ENCODE measurements at regions not wholly inside any gene's neighbourhood (a gene's known extent, or its start where the extent isn't known, plus 50 kb on each side); places are given as distances from the start of the nearest gene placed in this dataset.

DNA sequence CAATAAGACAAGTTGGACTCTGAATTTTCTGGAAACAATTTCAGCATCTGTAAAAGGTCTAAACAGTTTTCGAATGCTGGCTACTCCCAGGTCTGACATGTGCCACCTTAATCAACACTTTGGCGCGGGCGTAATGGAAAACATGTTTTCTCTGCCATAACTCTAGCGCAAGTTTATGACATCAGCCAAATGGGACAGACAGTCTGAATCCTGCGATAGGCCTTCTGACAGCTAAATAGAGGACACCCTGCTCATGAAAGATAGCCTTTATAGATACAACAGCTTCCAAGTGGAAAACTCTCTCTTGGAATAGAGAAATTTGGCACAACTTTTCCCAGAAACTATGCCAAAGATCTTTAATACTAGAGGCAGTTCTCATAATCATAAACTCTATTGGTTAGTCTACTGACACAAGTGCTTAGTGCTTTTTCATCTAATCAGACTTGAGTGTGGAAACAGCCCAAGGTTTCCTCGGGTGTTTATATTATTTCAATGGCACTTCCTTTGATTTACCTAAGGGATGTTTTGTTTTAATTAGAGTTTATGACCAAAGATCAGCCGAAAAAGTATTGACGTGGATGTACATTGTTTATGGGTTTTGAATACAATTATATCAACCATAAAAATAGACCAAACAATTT lies 120.1 kb upstream of the DPH6 start:
- no peaks in the 10 kb centered on the region for H3K9me2 ChIP-seq (replicated peaks; ENCODE audit: control insufficient read depth, low read length)
- TF ChIP-seq, protein P1, sequence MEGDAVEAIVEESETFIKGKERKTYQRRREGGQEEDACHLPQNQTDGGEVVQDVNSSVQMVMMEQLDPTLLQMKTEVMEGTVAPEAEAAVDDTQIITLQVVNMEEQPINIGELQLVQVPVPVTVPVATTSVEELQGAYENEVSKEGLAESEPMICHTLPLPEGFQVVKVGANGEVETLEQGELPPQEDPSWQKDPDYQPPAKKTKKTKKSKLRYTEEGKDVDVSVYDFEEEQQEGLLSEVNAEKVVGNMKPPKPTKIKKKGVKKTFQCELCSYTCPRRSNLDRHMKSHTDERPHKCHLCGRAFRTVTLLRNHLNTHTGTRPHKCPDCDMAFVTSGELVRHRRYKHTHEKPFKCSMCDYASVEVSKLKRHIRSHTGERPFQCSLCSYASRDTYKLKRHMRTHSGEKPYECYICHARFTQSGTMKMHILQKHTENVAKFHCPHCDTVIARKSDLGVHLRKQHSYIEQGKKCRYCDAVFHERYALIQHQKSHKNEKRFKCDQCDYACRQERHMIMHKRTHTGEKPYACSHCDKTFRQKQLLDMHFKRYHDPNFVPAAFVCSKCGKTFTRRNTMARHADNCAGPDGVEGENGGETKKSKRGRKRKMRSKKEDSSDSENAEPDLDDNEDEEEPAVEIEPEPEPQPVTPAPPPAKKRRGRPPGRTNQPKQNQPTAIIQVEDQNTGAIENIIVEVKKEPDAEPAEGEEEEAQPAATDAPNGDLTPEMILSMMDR (IDR thresholded peaks at IDR 0.05; ENCODE audit: low read depth, low read length, poor library complexity, severe bottlenecking) = no peak
- TF ChIP-seq EZH2phosphoT487 (IDR thresholded peaks at IDR 0.05; ENCODE audit: borderline replicate concordance, low read length) = no peak

DNA sequence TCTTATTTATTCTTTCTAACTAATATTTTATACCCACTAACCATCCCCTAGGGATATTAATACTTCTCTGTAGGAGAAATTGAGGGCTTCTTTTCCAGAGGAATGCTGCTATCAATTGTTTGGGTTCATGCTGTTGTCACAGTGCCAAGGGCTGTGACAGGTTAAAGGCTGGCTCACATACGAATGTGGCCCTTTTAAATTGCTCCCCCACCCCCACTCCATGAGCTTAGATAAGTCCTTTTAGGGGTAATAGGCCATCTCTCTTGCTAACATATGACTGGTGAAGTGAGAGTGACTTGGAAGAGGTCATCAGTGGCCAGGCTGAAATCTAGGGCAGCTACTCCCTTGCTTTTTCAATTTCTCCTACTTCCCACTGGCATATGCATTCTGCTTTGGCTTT lies 121.9 kb upstream of the DPH6 start:
- Histone ChIP-seq H3K27me3 (ENCODE audit: control insufficient read depth, low read length) (no peaks in the 10 kb centered on the region), H3K4me3 (ENCODE audit: low read length) (no peak overlapping the region), H3F3A (ENCODE audit: control insufficient read depth, insufficient read depth) (no peaks in the 10 kb centered on the region), H3K9me3 (ENCODE audit: control insufficient read depth, insufficient read depth, low read length) (no peaks in the 10 kb centered on the region), H3K36me3 (ENCODE audit: control insufficient read depth, low read length) (peaks cover 3% of the 10 kb centered on the region; the same call in 1 of the 2 replicates), H3K27ac (ENCODE audit: low read depth, low read length) (no peak overlapping the region), H3K4me1 (ENCODE audit: control insufficient read depth, low read length) (peaks cover 18% of the 10 kb centered on the region), H4K20me1 (ENCODE audit: control insufficient read depth, insufficient read depth, low read depth, low read length) (no peaks in the 10 kb centered on the region), H3K9me2 (replicated peaks; ENCODE audit: control insufficient read depth, low read length) (no peaks in the 10 kb centered on the region), H3K4me2 (ENCODE audit: low read length) (no peak overlapping the region), H3K79me2 (ENCODE audit: control insufficient read depth, low read length) (no peaks in the 10 kb centered on the region)
- TF ChIP-seq, protein P1 (IDR thresholded peaks at IDR 0.05; ENCODE audit: low read depth, low read length, poor library complexity, severe bottlenecking) = no peak
- no peak for TF ChIP-seq EZH2phosphoT487 (IDR thresholded peaks at IDR 0.05; ENCODE audit: borderline replicate concordance, low read length)

More for the DNA sequence above, 120.1 kb upstream of the DPH6 start:
- no peak overlapping the region for H3K4me2 ChIP-seq (ENCODE audit: low read length)
- no peaks in the 10 kb centered on the region for H3K79me2 ChIP-seq (ENCODE audit: control insufficient read depth, low read length)
- H3K4me1 ChIP-seq (ENCODE audit: control insufficient read depth, low read length) = peaks cover 7% of the 10 kb centered on the region
- H3K36me3 ChIP-seq (ENCODE audit: control insufficient read depth, low read length) = no peaks in the 10 kb centered on the region
- no peaks in the 10 kb centered on the region for H3K9me3 ChIP-seq (ENCODE audit: control insufficient read depth, insufficient read depth, low read length)
- no peaks in the 10 kb centered on the region for H3F3A ChIP-seq (ENCODE audit: control insufficient read depth, insufficient read depth)
- no peak overlapping the region for H3K27ac ChIP-seq (ENCODE audit: low read depth, low read length)
- no peak overlapping the region for H3K4me3 ChIP-seq (ENCODE audit: low read length)
- no peaks in the 10 kb centered on the region for H4K20me1 ChIP-seq (ENCODE audit: control insufficient read depth, insufficient read depth, low read depth, low read length)
- H3K27me3 ChIP-seq (ENCODE audit: control insufficient read depth, low read length) = no peaks in the 10 kb centered on the region

DNA sequence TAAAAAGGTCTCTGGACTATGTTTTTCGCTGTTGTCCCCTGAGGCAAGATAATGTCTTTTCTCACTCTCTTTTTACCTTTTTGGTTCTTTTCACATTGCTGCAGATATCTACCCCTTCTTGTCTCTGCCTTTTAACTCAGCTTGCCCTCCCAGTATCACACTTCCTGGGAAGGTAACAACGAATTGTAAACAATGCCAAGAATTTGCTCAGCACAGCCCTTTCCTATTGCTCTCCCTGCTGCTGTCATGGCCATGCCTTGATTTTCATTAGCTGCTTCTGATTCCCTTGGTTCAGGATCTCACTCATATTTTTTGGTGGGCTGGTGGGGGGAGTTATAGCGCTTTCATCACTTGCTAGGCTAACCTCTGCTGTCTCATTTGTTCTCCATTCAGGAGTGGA lies 123.1 kb upstream of the DPH6 start:
- no peaks in the 10 kb centered on the region for H3K9me2 ChIP-seq (replicated peaks; ENCODE audit: control insufficient read depth, low read length)
- H3K4me2 ChIP-seq (ENCODE audit: low read length) = no peak overlapping the region
- H3K36me3 ChIP-seq (ENCODE audit: control insufficient read depth, low read length) = peaks cover 3% of the 10 kb centered on the region; the same call in 1 of the 2 replicates
- no peaks in the 10 kb centered on the region for H3K9me3 ChIP-seq (ENCODE audit: control insufficient read depth, insufficient read depth, low read length)
- TF ChIP-seq, protein P1 (IDR thresholded peaks at IDR 0.05; ENCODE audit: low read depth, low read length, poor library complexity, severe bottlenecking) = no peak
- TF ChIP-seq EZH2phosphoT487 (IDR thresholded peaks at IDR 0.05; ENCODE audit: borderline replicate concordance, low read length) = no peak
- no peaks in the 10 kb centered on the region for H3K27me3 ChIP-seq (ENCODE audit: control insufficient read depth, low read length)
- H3K4me3 ChIP-seq (ENCODE audit: low read length) = no peak overlapping the region
- H4K20me1 ChIP-seq (ENCODE audit: control insufficient read depth, insufficient read depth, low read depth, low read length) = no peaks in the 10 kb centered on the region
- H3K4me1 ChIP-seq (ENCODE audit: control insufficient read depth, low read length) = peaks cover 26% of the 10 kb centered on the region
- H3K79me2 ChIP-seq (ENCODE audit: control insufficient read depth, low read length) = no peaks in the 10 kb centered on the region
- H3F3A ChIP-seq (ENCODE audit: control insufficient read depth, insufficient read depth) = no peaks in the 10 kb centered on the region
- H3K27ac ChIP-seq (ENCODE audit: low read depth, low read length) = no peak overlapping the region
